RCC 7860 (cell line): ENCODE measurements at regions not wholly inside any gene's neighbourhood (a gene's known extent, or its start where the extent isn't known, plus 50 kb on each side); places are given as distances from the start of the nearest gene placed in this dataset.
A peak's percentile ranks its signal among the peaks of the same experiment; 100 is the strongest.
"Not testable (repeated sequence)": the region's sequence is repeated elsewhere in the genome, so short reads cannot be mapped to it uniquely, and the experiment has no call there.

Source experiments
- DNase-seq: peaks from one replicate; pipeline ENCODE4 v3.0.0-alpha.2; 2015; ENCODE audit warnings: low spot score
- FAIRE-seq: peaks from 2 replicates; lab custom pipeline; 2012; peaks lifted over from hg19 to GRCh38; lab: Jason Lieb, UNC

DNA sequence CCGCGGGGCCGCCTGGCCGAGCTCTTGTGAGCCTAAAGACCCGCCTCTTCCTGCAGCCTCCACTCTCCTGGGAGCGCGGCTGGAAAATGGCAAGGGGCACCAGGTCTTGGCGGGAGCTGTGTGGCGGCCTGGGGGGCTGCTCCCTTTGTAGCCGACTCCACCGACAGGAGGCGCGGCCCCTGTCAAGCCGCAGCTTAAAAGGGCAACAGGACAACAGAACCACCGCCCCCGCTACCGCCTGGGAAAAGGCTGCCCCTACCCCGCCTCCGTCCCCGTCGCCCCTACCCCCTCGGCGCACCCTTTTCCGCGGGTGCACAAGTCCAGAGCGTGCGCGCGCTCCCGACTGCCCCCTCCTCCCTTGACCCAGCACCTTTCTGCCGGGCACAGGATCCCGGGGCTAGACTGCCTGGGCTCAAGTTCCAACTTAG lies 60.3 kb downstream of the GOLGA8K start:
- not testable (repeated sequence) for FAIRE-seq

GRCh38 chr15:32342268-32342667 lies 60.8 kb downstream of the GOLGA8K start:
- not testable (repeated sequence) for DNase-seq, FAIRE-seq

More for the DNA sequence above, 60.3 kb downstream of the GOLGA8K start:
- not testable (repeated sequence) for DNase-seq

- DNase-seq, FAIRE-seq: not testable (repeated sequence)
Observed at GRCh38 chr15:32341530-32341929, 61.6 kb downstream of the GOLGA8K start.

- DNase-seq, FAIRE-seq: not testable (repeated sequence)
Observed at GRCh38 chr15:32336804-32337203, 66.3 kb downstream of the GOLGA8K start.

GRCh38 chr15:32323353-32323752 lies 79.7 kb downstream of the GOLGA8K start:
- FAIRE-seq = not testable (repeated sequence)

GRCh38 chr15:32319247-32319646 lies 83.8 kb downstream of the GOLGA8K start:
- FAIRE-seq, DNase-seq: not testable (repeated sequence)

More at GRCh38 chr15:32323353-32323752, 79.7 kb downstream of the GOLGA8K start:
- not testable (repeated sequence) for DNase-seq

DNA sequence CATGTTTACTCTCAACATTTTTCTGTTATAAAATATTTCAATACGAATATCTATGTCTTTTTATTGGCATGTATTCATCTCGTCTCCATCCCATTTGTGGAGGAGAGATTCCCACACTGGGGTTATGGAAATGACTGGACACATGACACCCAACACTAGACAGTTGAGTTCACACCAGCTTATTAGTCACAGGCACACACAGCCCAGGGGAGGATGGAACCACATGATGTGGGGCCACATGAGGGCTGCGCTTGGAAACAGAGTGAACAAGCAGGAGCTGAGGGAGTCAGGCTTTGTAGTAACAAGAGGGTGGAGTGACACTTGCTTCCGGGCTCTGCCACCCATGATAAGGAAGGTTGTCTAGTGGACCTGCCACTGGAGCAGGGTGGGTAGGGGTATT lies 86.6 kb downstream of the GOLGA8K start:
- peak; percentile 78 for FAIRE-seq
- not testable (repeated sequence) for DNase-seq

DNA sequence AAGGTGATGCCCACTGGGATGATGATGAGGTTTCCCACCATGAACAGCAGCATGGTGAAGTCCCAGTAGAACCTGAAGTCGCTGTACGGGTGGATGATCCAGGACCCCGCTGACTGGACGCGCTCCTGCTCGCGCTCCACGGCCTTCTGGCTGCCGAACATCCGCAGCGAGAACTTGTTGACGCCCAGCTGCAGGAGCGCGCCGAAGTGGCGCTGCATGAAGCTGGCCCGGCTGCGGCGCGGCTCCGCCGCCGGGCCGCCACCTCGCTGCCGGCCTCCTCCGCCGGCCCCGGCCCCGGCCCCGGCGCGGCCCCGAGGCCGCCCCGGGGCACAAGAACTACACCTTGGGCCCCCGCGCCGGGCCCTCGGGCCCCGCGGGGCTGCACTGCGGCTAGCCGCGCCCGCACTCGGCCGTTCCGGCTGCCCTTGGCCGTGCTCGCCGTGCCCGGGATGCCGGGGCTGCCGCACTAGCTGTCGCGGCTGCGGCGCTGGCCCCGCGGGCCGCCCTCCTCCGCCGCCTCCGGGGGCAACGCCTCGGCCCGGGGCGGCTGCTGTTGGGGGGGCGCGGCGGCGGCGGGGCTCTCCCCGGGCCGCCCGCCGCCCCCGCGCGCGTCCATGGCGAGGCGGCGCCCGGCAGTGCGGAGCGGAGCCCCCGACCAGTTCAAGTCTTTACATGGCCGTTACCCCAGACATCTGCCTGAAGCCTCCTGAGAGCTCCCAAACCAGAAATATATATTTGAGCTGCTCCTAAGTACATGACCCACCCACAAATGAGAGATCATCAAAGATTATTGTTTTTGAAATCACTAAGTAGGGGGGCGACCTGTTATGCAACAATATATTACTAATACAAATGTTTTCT lies 87.8 kb downstream of the GOLGA8K start:
- DNase-seq, FAIRE-seq: not testable (repeated sequence)

DNA sequence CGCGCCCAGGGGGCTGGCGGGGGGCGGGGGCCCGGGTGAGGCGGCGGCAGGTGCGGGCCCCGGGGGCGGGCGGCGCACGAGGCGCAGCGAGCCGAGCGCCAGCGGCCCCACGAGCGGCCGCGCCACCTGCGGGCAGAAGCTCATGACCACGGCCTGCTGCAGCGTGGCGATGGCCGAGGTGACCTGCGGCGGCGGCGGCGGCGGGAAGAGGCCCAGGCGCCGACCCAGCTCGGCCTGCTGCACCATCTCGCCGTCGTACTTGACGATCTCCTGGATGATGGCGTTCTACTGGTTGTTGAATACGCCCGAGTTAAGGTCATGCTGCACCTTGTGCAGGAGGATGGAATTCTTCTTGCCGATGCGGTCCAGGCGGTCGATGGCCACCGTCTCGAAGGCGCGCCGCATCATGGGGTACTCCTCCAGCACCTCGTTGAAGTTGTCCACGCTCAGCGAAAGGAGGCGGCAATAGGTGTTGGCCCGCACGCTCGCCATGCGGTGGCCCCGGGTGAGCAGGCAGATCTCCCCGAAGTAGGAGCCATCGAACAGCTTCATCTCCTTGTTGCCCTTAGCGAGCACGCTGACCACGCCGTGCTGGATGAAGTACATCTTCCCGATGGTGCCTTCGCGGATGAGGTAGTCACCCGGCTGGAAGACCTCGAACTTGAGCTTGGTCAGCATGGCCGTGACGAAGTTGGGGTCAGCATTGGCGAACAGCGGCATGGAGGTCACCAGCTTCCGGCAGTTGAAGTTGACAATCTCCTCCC lies 89.5 kb downstream of the GOLGA8K start:
- not testable (repeated sequence) for DNase-seq, FAIRE-seq

DNA sequence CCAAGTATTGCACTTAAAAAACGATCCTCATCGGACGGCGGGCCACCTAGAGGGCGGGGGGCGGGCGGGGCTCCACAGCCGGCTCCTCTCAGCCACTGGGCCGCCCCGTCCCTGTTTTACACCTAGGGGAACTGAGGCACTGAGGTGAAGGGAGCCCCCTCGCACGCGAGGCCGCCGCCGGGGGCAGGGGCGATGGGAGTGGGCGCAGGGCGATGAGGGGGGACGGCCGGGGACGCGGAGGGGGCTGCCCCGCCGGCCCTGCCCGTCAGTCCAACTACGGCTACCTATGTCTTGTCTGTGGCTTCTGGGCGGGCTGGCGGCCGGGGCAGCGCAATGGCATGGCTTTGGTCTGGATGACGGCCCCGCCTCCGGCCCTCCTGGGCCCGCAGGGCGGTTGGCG lies 90.4 kb downstream of the GOLGA8K start:
- not testable (repeated sequence) for DNase-seq, FAIRE-seq

GRCh38 chr15:32307592-32307991 lies 95.5 kb downstream of the GOLGA8K start:
- DNase-seq, FAIRE-seq: not testable (repeated sequence)

DNA sequence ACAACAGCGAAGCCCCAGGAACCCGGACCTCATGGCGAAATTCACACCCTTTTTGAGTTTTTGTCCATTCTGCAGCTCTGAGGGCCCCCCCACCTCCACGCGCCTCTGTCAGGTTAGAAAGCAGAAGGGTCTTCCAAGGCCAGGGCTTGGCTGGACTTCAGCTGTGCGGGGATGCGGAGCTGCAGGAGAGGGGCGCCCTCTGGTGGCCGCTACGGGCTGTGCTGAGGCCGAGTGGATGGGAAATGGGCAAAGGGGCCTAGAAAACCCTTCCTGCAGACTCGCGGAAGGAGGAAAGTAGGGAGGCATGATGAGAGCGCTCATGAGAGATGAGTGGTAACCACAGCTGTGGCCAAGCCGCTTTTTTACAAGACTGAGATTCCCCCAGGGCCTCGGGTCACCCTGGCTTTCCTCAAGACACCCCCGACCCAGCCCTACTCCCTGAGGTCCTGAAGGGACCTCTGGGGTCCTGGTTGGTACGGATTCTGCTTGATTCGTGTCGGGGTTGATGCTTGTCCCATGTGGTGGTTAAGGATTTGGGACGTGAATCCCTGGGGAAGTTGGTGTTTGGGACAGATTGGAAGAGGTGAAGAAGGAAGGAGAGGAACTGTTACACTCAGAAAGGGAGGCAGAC lies 126.8 kb downstream of the GOLGA8K start:
- not testable (repeated sequence) for FAIRE-seq

DNA sequence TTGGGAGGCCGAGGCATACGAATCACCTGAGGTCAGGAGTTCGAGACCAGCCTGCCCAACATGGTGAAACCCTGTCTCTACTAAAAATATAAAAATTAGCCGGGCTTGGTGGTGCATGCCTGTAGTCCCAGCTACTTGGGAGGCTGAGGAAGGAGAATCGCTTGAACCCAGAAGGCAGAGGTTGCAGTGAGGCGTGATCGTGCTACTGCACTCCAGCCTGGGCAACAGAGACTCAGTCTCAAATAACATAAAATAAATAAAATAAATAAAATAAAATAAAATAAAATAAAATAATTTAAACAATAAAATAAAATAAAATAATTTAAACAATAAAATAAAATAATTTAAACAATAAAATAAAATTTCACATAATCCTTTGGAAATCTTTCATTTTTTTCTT lies 149.1 kb downstream of the GOLGA8K start:
- not testable (repeated sequence) for FAIRE-seq, DNase-seq

More for the DNA sequence above, 126.8 kb downstream of the GOLGA8K start:
- not testable (repeated sequence) for DNase-seq

GRCh38 chr15:32249207-32249606 lies 153.9 kb downstream of the GOLGA8K start:
- DNase-seq, FAIRE-seq: not testable (repeated sequence)

DNA sequence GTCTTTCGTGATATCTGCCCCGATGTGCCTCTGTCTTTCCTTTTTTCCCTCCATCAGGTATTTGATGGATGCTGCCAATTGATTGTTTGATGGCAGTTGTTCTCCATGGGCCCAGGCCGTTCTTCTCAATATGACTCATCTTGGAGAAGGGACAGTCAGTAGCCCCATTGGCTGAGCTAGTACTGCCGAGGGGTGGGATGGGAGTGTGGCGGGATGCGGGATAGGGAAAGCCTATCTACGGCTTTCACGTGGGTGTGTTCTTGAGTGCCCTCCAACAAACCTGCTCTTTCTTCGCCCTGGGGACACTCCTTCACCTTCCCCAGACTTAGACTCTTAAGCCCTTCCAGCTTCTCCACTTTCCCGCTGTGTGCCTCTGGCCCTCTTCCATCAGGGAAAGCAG lies 159.4 kb downstream of the GOLGA8K start:
- FAIRE-seq, DNase-seq: not testable (repeated sequence)

DNA sequence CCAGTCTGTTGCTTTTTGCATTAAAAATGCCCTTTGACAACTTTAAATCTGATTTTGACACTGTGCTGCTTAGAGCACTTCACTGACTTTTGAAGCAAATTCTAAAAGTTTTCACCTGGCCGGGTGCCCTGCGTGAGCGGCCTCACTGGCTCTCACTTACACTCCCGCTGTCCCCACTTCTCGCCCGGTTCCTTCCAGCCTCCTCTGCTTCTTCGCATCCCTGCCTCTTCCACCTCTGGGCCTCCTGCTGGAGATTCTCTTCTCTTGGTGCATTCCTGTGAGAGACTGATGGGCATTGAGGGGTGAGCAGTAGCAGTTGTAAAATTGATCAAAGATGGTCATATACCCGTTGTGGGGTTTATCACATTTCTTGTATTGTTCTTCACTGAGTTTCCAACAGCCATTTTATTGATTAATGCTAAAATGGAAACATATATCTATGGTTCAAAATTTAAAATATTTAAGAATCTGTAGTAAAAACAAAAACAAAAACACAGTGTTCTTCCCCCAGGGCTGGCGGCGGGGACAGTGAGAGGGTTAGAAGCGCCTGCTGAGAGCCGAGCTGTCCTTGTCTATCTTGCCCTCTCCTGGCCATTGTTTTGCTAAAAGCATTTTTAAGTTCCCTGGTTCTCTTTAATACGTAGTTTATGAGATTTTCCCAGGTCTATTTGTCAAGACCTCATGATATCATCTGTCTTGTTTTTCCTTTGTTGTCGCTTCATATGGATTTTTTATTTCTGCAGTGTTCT lies 160.1 kb downstream of the GOLGA8K start:
- not testable (repeated sequence) for DNase-seq, FAIRE-seq

GRCh38 chr15:32227410-32228114 lies 175.5 kb downstream of the GOLGA8K start:
- FAIRE-seq, DNase-seq: not testable (repeated sequence)

- DNase-seq (no peak), FAIRE-seq (no peak)
Observed at GRCh38 chr15:32222716-32223115, 180.4 kb downstream of the GOLGA8K start.
